Endothelial cell of umbilical vein (primary cell): ENCODE measurements at regions not wholly inside any gene's neighbourhood (a gene's known extent, or its start where the extent isn't known, plus 50 kb on each side); places are given as distances from the start of the nearest gene placed in this dataset.

Source experiments
- BruUV-seq: library from RNA; stranded (reverse); fragments of 400-500 nt; replicated peaks from 2 replicates; lab custom pipeline; 2021; lab: Mats Ljungman, UMichigan
- CTCF ChIA-PET: fragments of 300-600, 350-600 bp; sonication (Branson Sonifier 250); formaldehyde crosslinking; loops from one replicate; lab custom pipeline; 2021; ENCODE audit warnings: antibody characterized with exemption, inconsistent platforms; lab: Charles Lee
- POLR2A ChIA-PET: fragments of 300-600, 350-600 bp; sonication (Branson Sonifier 250); formaldehyde crosslinking; loops from one replicate; lab custom pipeline; 2021; ENCODE audit warnings: antibody characterized with exemption, inconsistent platforms; lab: Charles Lee
- DNase-seq: peaks from one replicate; pipeline ENCODE4 v3.0.0-alpha.2; 2011; ENCODE audit warnings: low read depth, low spot score
- FAIRE-seq: peaks from 2 replicates; lab custom pipeline; 2011; peaks lifted over from hg19 to GRCh38; lab: Jason Lieb, UNC
- H2AFZ ChIP-seq: 2 replicates; pipeline ENCODE4 v1.6.0; 2012; ENCODE audit warnings: low read depth, low read length, control low read depth, inconsistent platforms
- H3K27ac ChIP-seq: 2 replicates; pipeline ENCODE4 v1.5.1; 2011; ENCODE audit warnings: low read depth, mild to moderate bottlenecking, control low read depth, low read length, moderate library complexity; ENCODE audit not compliant: insufficient read depth
- H3K27me3 ChIP-seq, 2 experiments: 2 replicates each; pipeline versions ENCODE4 v1.6.0 to v1.6.1; 2011; ENCODE audit warnings: low read length in 2 of 2, mixed read lengths in 1 of 2; ENCODE audit not compliant: control insufficient read depth in 2 of 2, insufficient read depth in 2 of 2
- H3K36me3 ChIP-seq, 2 experiments: 2 replicates in 1 of 2; 3 replicates in 1 of 2; pipeline ENCODE4 v1.5.1; 2011; ENCODE audit warnings: low read length in 2 of 2, mild to moderate bottlenecking in 1 of 2, moderate library complexity in 1 of 2; ENCODE audit not compliant: control insufficient read depth in 2 of 2, insufficient read depth in 2 of 2; ENCODE audit errors: extremely low read depth in 1 of 2
- H3K4me1 ChIP-seq: 3 replicates; pipeline ENCODE4 v1.5.1; 2011; ENCODE audit warnings: mild to moderate bottlenecking, low read length; ENCODE audit not compliant: control insufficient read depth, insufficient read depth; ENCODE audit errors: extremely low read depth
- H3K4me2 ChIP-seq: 2 replicates; pipeline ENCODE4 v1.6.1; 2011; ENCODE audit warnings: low read length, control low read depth, mixed read lengths; ENCODE audit not compliant: insufficient read depth
- H3K4me3 ChIP-seq, 3 experiments: fragments of 200-600 bp in 1 of 3; sonication (generic), shearing (Covaris generic) in 1 of 3; replicated peaks in 1 of 3; 2 replicates each; pipeline ENCODE4 v1.5.1; 2011 to 2016; ENCODE audit warnings: control low read depth in 3 of 3, low read length in 3 of 3, mild to moderate bottlenecking in 2 of 3, inconsistent platforms in 1 of 3, low read depth in 1 of 3, moderate library complexity in 1 of 3; ENCODE audit not compliant: insufficient read depth in 1 of 3
- H3K79me2 ChIP-seq: 2 replicates; pipeline ENCODE4 v1.6.0; 2012; ENCODE audit warnings: low read length, inconsistent platforms; ENCODE audit not compliant: control insufficient read depth, insufficient read depth
- H3K9ac ChIP-seq: replicated peaks from 2 replicates; pipeline ENCODE3; 2011; ENCODE audit warnings: low read length, control low read depth; ENCODE audit not compliant: insufficient read depth; ENCODE audit errors: extremely low read depth
- H3K9me1 ChIP-seq: replicated peaks from 3 replicates; pipeline ENCODE4 v1.6.0; 2011; ENCODE audit warnings: mild to moderate bottlenecking, low read length; ENCODE audit not compliant: control insufficient read depth, insufficient read depth; ENCODE audit errors: extremely low read depth
- H3K9me3 ChIP-seq: replicated peaks from 2 replicates; pipeline ENCODE4 v1.5.1; 2012; ENCODE audit warnings: low read length, inconsistent platforms; ENCODE audit not compliant: control insufficient read depth, insufficient read depth
- H4K20me1 ChIP-seq: replicated peaks from 2 replicates; pipeline ENCODE3; 2011; ENCODE audit warnings: mild to moderate bottlenecking, low read length; ENCODE audit not compliant: control insufficient read depth, insufficient read depth; ENCODE audit errors: extremely low read depth
- EZH2 ChIP-seq: IDR thresholded peaks from 2 replicates; pipeline ENCODE4 v1.6.1; 2012; ENCODE audit warnings: borderline replicate concordance, low read depth, mild to moderate bottlenecking, moderate library complexity, low read length, inconsistent platforms; ENCODE audit not compliant: severe bottlenecking
- FOS ChIP-seq: IDR thresholded peaks from 2 replicates; pipeline ENCODE4 v1.6.1; 2011; ENCODE audit warnings: mild to moderate bottlenecking, low read length, moderate library complexity, borderline replicate concordance; ENCODE audit not compliant: insufficient read depth
- GATA2 ChIP-seq: IDR thresholded peaks from 2 replicates; pipeline ENCODE4 v1.7.0; 2011; ENCODE audit warnings: low read depth, mild to moderate bottlenecking, moderate library complexity, mixed read lengths, low read length; ENCODE audit not compliant: insufficient read length, insufficient read depth
- JUN ChIP-seq: IDR thresholded peaks from 2 replicates; pipeline ENCODE4 v1.6.1; 2011; ENCODE audit warnings: borderline replicate concordance, low read depth; ENCODE audit not compliant: insufficient read length, insufficient read depth
- MYC ChIP-seq: IDR thresholded peaks from one replicate; pipeline ENCODE4 v1.6.1; 2011; ENCODE audit warnings: mild to moderate bottlenecking, low read depth, low read length
- POLR2A ChIP-seq: IDR thresholded peaks from 2 replicates; pipeline ENCODE4 v1.6.1; 2012; ENCODE audit warnings: low read depth, mild to moderate bottlenecking, control low read depth, low read length
- POLR2AphosphoS5 ChIP-seq: IDR thresholded peaks from 2 replicates; pipeline ENCODE4 v1.6.1; 2012; ENCODE audit warnings: low read depth, mild to moderate bottlenecking, control low read depth, low read length, moderate library complexity; ENCODE audit not compliant: insufficient read depth
- dilution Hi-C: fragments of 300-500 bp; cut with MboI; formaldehyde crosslinking; loops from one replicate; pipeline ENCODE4 v1.15.0; 2019; ENCODE audit warnings: low sequenced_read_pairs; ENCODE audit not compliant: extremely low pct_ligation_motif_present
- intact Hi-C: fragments of 100-400 bp; cut with micrococcal nuclease; formaldehyde crosslinking; loops from one replicate; pipeline ENCODE4 v1.10.0; 2022
- TF ChIP-seq, protein P1 (sequence below): IDR thresholded peaks from 2 replicates; pipeline ENCODE4 v1.6.1; 2011; ENCODE audit not compliant: insufficient read depth, insufficient read length
- TF ChIP-seq, protein P2 (sequence below), 2 donors: IDR thresholded peaks; 1 replicate in 1 of 2; 2 replicates in 1 of 2; pipeline ENCODE4 v1.5.1; 2011; ENCODE audit warnings: low read length in 2 of 2, mild to moderate bottlenecking in 2 of 2, moderate library complexity in 2 of 2, control low read depth in 1 of 2, inconsistent platforms in 1 of 2, low read depth in 1 of 2; ENCODE audit not compliant: insufficient read depth in 1 of 2; ENCODE audit errors: extremely low read depth in 1 of 2

DNA sequence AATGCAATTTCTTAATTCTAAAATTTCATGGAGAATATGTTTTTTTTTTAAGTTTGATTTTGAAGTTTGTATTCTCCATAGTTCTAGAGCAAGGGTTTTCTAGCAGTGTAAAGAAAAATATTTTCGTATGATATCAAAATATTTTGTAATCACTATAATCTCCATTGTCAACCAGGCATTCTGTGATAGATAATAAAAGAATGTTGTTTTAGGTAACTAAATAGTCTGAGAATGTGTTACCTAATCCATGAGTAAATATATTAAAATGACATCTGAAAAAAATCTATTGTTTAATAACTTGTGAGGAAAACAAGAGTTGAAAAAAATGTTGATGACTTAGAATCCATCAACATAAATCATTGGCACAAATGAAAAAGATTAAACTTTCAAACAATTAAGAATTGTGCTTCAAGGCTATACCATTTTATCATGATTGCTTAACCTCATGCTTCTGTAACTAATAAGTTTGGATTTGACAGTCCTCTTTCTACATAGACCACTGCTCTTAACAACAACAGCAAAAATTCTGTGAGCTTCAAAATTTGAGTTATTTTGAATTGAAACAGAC lies 2211.8 kb downstream of the LRRC4C start:
- no peak for FAIRE-seq
- H4K20me1 ChIP-seq, result no peaks in the 10 kb centered on the region
- ChIA-PET POLR2A (no interaction called here), CTCF (no interaction called here)
- H3K9ac ChIP-seq, result no peak overlapping the region
- intact Hi-C loops, result no loop called here
- no peak overlapping the region for H3K4me2 ChIP-seq
- H3K36me3 ChIP-seq, result no peaks in the 10 kb centered on the region
- H3K9me1 ChIP-seq, result no peaks in the 10 kb centered on the region
- no peak for TF ChIP-seq JUN
- TF ChIP-seq EZH2, result no peak
- no peak for TF ChIP-seq POLR2A
- TF ChIP-seq, protein P1, sequence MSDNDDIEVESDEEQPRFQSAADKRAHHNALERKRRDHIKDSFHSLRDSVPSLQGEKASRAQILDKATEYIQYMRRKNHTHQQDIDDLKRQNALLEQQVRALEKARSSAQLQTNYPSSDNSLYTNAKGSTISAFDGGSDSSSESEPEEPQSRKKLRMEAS, result no peak
- no peak for TF ChIP-seq MYC
- TF ChIP-seq, protein P2, sequence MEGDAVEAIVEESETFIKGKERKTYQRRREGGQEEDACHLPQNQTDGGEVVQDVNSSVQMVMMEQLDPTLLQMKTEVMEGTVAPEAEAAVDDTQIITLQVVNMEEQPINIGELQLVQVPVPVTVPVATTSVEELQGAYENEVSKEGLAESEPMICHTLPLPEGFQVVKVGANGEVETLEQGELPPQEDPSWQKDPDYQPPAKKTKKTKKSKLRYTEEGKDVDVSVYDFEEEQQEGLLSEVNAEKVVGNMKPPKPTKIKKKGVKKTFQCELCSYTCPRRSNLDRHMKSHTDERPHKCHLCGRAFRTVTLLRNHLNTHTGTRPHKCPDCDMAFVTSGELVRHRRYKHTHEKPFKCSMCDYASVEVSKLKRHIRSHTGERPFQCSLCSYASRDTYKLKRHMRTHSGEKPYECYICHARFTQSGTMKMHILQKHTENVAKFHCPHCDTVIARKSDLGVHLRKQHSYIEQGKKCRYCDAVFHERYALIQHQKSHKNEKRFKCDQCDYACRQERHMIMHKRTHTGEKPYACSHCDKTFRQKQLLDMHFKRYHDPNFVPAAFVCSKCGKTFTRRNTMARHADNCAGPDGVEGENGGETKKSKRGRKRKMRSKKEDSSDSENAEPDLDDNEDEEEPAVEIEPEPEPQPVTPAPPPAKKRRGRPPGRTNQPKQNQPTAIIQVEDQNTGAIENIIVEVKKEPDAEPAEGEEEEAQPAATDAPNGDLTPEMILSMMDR (IDR thresholded peaks at IDR 0.05; ENCODE audit: extremely low read depth in 1 of 2, insufficient read depth in 1 of 2, low read depth in 1 of 2, low read length in 2 of 2), result no peak
- TF ChIP-seq POLR2AphosphoS5, result no peak
- no peak for TF ChIP-seq GATA2
- no peak for TF ChIP-seq FOS
- H3K4me3 ChIP-seq, result no peak overlapping the region
- H2AFZ ChIP-seq, result no peak overlapping the region
- no peak overlapping the region for H3K27ac ChIP-seq
- H3K4me1 ChIP-seq, result no peaks in the 10 kb centered on the region
- H3K9me3 ChIP-seq, result peaks cover 2% of the 10 kb centered on the region
- no peak for DNase-seq
- no peaks in the 10 kb centered on the region for H3K27me3 ChIP-seq
- H3K79me2 ChIP-seq, result no peaks in the 10 kb centered on the region
- dilution Hi-C loops, result no loop called here
- BruUV-seq, result no TSS peak
